ENCODE measurements at regions not wholly inside any gene's neighbourhood (a gene's known extent, or its start where the extent isn't known, plus 50 kb on each side); places are given as distances from the start of the nearest gene placed in this dataset.

GRCh38 chr5:34562791-34563190 lies 93.3 kb upstream of the RAI14 start:
- in situ Hi-C loops (cut with HindIII; ENCODE audit: low sequenced_read_pairs): no loop called here
- no peak for TF ChIP-seq CTCF (IDR thresholded peaks at IDR 0.05; ENCODE audit: low read depth, low read length, missing control alignments)
- DNase-seq (ENCODE audit: low read depth): no peak
- no peak overlapping the region for H3K4me3 ChIP-seq (ENCODE audit: low read depth, low read length)

- no peak for TF ChIP-seq CTCF (IDR thresholded peaks at IDR 0.05; ENCODE audit: low read depth, low read length, missing control alignments)
- no peak overlapping the region for H3K4me3 ChIP-seq (ENCODE audit: low read depth, low read length)
- in situ Hi-C loops (cut with HindIII; ENCODE audit: low sequenced_read_pairs): no loop called here
- DNase-seq (ENCODE audit: low read depth): no peak
Observed at GRCh38 chr5:34563269-34563668, 92.9 kb upstream of the RAI14 start.

- no peak for DNase-seq (ENCODE audit: low read depth)
- TF ChIP-seq CTCF (IDR thresholded peaks at IDR 0.05; ENCODE audit: low read depth, low read length, missing control alignments): no peak
- in situ Hi-C loops (cut with HindIII; ENCODE audit: low sequenced_read_pairs): no loop called here
- no peak overlapping the region for H3K4me3 ChIP-seq (ENCODE audit: low read depth, low read length)
Observed at GRCh38 chr5:34563931-34564709, 92.0 kb upstream of the RAI14 start.

- no peak for DNase-seq (ENCODE audit: low read depth)
- TF ChIP-seq CTCF (IDR thresholded peaks at IDR 0.05; ENCODE audit: low read depth, low read length, missing control alignments): no peak
- in situ Hi-C loops (cut with HindIII; ENCODE audit: low sequenced_read_pairs): no loop called here
- no peak overlapping the region for H3K4me3 ChIP-seq (ENCODE audit: low read depth, low read length)
Observed at GRCh38 chr5:34564710-34565235, 91.4 kb upstream of the RAI14 start.

- in situ Hi-C loops (cut with HindIII; ENCODE audit: low sequenced_read_pairs): no loop called here
- TF ChIP-seq CTCF (IDR thresholded peaks at IDR 0.05; ENCODE audit: low read depth, low read length, missing control alignments): no peak
- no peak for DNase-seq (ENCODE audit: low read depth)
- no peak overlapping the region for H3K4me3 ChIP-seq (ENCODE audit: low read depth, low read length)
Observed at GRCh38 chr5:34570143-34570542, 86.0 kb upstream of the RAI14 start.

- in situ Hi-C loops (cut with HindIII; ENCODE audit: low sequenced_read_pairs): no loop called here
- no peak for TF ChIP-seq CTCF (IDR thresholded peaks at IDR 0.05; ENCODE audit: low read depth, low read length, missing control alignments)
- DNase-seq (ENCODE audit: low read depth): no peak
- H3K4me3 ChIP-seq (ENCODE audit: low read depth, low read length): no peak overlapping the region
Observed at GRCh38 chr5:34570721-34571676, 85.1 kb upstream of the RAI14 start.
